CD4-positive, alpha-beta memory T cell (primary cell): ENCODE measurements at regions not wholly inside any gene's neighbourhood (a gene's known extent, or its start where the extent isn't known, plus 50 kb on each side); places are given as distances from the start of the nearest gene placed in this dataset.

Experiments
- CTCF ChIA-PET: fragments of 350-600 bp; sonication (Branson Sonifier 250); formaldehyde crosslinking; loops from one replicate; lab custom pipeline; 2021; ENCODE audit warnings: inconsistent platforms; ENCODE audit not compliant: partially characterized antibody; lab: Charles Lee
- POLR2A ChIA-PET: fragments of 350-600 bp; sonication (Branson Sonifier 250); formaldehyde crosslinking; loops from one replicate; lab custom pipeline; 2021; ENCODE audit not compliant: partially characterized antibody; lab: Charles Lee
- DNase-seq, 5 donors: peaks; one replicate each; pipeline versions ENCODE4 v3.0.0 to v3.0.0-alpha.2; 2020 to 2022; ENCODE audit warnings: mixed read lengths in 1 of 5
- H3K27ac ChIP-seq: one replicate; pipeline ENCODE4 v1.7.0; 2013; ENCODE audit warnings: low read depth, low read length
- H3K27me3 ChIP-seq: 2 replicates; pipeline ENCODE4 v1.7.0; 2013; ENCODE audit warnings: mild to moderate bottlenecking, low read length, moderate library complexity; ENCODE audit not compliant: insufficient read depth
- H3K36me3 ChIP-seq: 2 replicates; pipeline ENCODE4 v1.7.0; 2013; ENCODE audit warnings: mild to moderate bottlenecking, low read length, moderate library complexity; ENCODE audit not compliant: insufficient read depth
- H3K4me1 ChIP-seq: 2 replicates; pipeline ENCODE4 v1.7.0; 2013; ENCODE audit warnings: mild to moderate bottlenecking, low read length, moderate library complexity; ENCODE audit not compliant: insufficient read depth
- H3K4me3 ChIP-seq, 2 donors: one replicate each; pipeline ENCODE4 v1.7.0; 2013; ENCODE audit warnings: low read length in 2 of 2, mild to moderate bottlenecking in 1 of 2
- H3K9me3 ChIP-seq, 2 donors: one replicate each; pipeline ENCODE4 v1.7.0; 2013; ENCODE audit warnings: low read length in 2 of 2, control low read depth in 1 of 2; ENCODE audit not compliant: control insufficient read depth in 1 of 2
- H3K27ac Mint-ChIP-seq, 7 donors: one replicate each; pipeline ENCODE4 v1.8.0; 2020 to 2021; ENCODE audit warnings: mixed read lengths in 7 of 7, mild to moderate bottlenecking in 6 of 7, inconsistent platforms in 3 of 7, moderate library complexity in 3 of 7
- H3K27me3 Mint-ChIP-seq, 2 donors: one replicate each; pipeline ENCODE4 v1.8.0; 2020 to 2021; ENCODE audit warnings: mixed read lengths in 2 of 2
- H3K36me3 Mint-ChIP-seq, 2 donors: one replicate each; pipeline ENCODE4 v1.8.0; 2020 to 2021; ENCODE audit warnings: mixed read lengths in 2 of 2, inconsistent platforms in 1 of 2, mild to moderate bottlenecking in 1 of 2
- H3K4me1 Mint-ChIP-seq, 4 donors: one replicate each; pipeline ENCODE4 v1.8.0; 2020 to 2021; ENCODE audit warnings: mixed read lengths in 4 of 4, mild to moderate bottlenecking in 1 of 4
- H3K4me3 Mint-ChIP-seq, 8 donors: one replicate each; pipeline ENCODE4 v1.8.0; 2020 to 2021; ENCODE audit warnings: mixed read lengths in 8 of 8, mild to moderate bottlenecking in 7 of 8, moderate library complexity in 6 of 8, inconsistent platforms in 3 of 8
- H3K9me3 Mint-ChIP-seq, 8 donors: one replicate each; pipeline ENCODE4 v1.8.0; 2020 to 2021; ENCODE audit warnings: mixed read lengths in 8 of 8, mild to moderate bottlenecking in 5 of 8, inconsistent platforms in 3 of 8, moderate library complexity in 1 of 8
- intact Hi-C: fragments of 100-400 bp; cut with micrococcal nuclease; formaldehyde crosslinking; loops from one replicate; pipeline ENCODE4 v1.15.1; 2023

GRCh38 chr1:193974286-193974798, 787.9 kb upstream of the B3GALT2 start:
- H3K4me1 Mint-ChIP-seq, result peaks cover 0 to 3% (median 2%) of the 10 kb centered on the region in 4 donors
- H3K27me3 Mint-ChIP-seq, result no peaks in the 10 kb centered on the region
- no peak for DNase-seq
- H3K4me1 ChIP-seq, result no peaks in the 10 kb centered on the region
- H3K9me3 Mint-ChIP-seq, result peaks cover 0 to 3% (median under 1%) of the 10 kb centered on the region in 8 donors
- H3K27me3 ChIP-seq, result no peaks in the 10 kb centered on the region
- no peaks in the 10 kb centered on the region for H3K36me3 Mint-ChIP-seq
- intact Hi-C loops, result no loop called here
- POLR2A ChIA-PET, result no interaction called here
- H3K27ac Mint-ChIP-seq, result peak overlapping the region in 1 of 7 donors; percentile 3
- H3K4me3 ChIP-seq, result no peak overlapping the region
- H3K9me3 ChIP-seq, result no peaks in the 10 kb centered on the region
- no peak overlapping the region for H3K27ac ChIP-seq
- no peak overlapping the region for H3K4me3 Mint-ChIP-seq
- H3K36me3 ChIP-seq, result no peaks in the 10 kb centered on the region
- CTCF ChIA-PET, result interaction anchor here (0.7 kb wide), 1 partner anchor 10 kb away, joined by 3 read pairs; no protein-coding TSS in a partner anchor

- POLR2A ChIA-PET, result no interaction called here
- H3K27me3 Mint-ChIP-seq, result no peaks in the 10 kb centered on the region
- intact Hi-C loops, result no loop called here
Measured at GRCh38 chr1:193973428-193973827, 787.0 kb upstream of the B3GALT2 start.

GRCh38 chr1:193971595-193971994, 785.2 kb upstream of the B3GALT2 start:
- intact Hi-C loops, result no loop called here
- DNase-seq, result no peak
- Mint-ChIP-seq H3K4me1 (peaks cover 0 to 8% (median 2%) of the 10 kb centered on the region in 4 donors), H3K36me3 (no peaks in the 10 kb centered on the region), H3K27ac (no peak overlapping the region), H3K4me3 (no peak overlapping the region), H3K27me3 (no peaks in the 10 kb centered on the region), H3K9me3 (peaks cover 0 to 3% (median under 1%) of the 10 kb centered on the region in 8 donors)
- Histone ChIP-seq H3K9me3 (no peaks in the 10 kb centered on the region), H3K27ac (no peak overlapping the region), H3K36me3 (no peaks in the 10 kb centered on the region), H3K4me3 (no peak overlapping the region), H3K27me3 (no peaks in the 10 kb centered on the region), H3K4me1 (no peaks in the 10 kb centered on the region)
- POLR2A ChIA-PET, result no interaction called here
- CTCF ChIA-PET, result no interaction called here

More at GRCh38 chr1:193973428-193973827, 787.0 kb upstream of the B3GALT2 start:
- Histone ChIP-seq H3K27ac (no peak overlapping the region), H3K36me3 (no peaks in the 10 kb centered on the region), H3K9me3 (no peaks in the 10 kb centered on the region), H3K27me3 (no peaks in the 10 kb centered on the region), H3K4me1 (no peaks in the 10 kb centered on the region), H3K4me3 (no peak overlapping the region)
- DNase-seq, result no peak
- Mint-ChIP-seq H3K4me1 (peaks cover 0 to 3% (median 2%) of the 10 kb centered on the region in 4 donors), H3K36me3 (no peaks in the 10 kb centered on the region), H3K9me3 (peaks cover 0 to 3% (median under 1%) of the 10 kb centered on the region in 8 donors), H3K4me3 (peak overlapping the region in 1 of 8 donors; percentile 1), H3K27ac (no peak overlapping the region)
- CTCF ChIA-PET, result interaction anchor here (0.7 kb wide), 1 partner anchor 9 kb away, joined by 3 read pairs; no protein-coding TSS in a partner anchor

GRCh38 chr1:193960499-193960898, 774.1 kb upstream of the B3GALT2 start:
- intact Hi-C loops, result no loop called here
- peaks cover 0 to 3% of the 10 kb centered on the region in 2 donors for H3K36me3 Mint-ChIP-seq
- Histone ChIP-seq H3K27ac (no peak overlapping the region), H3K4me3 (no peak overlapping the region), H3K27me3 (no peaks in the 10 kb centered on the region), H3K9me3 (no peaks in the 10 kb centered on the region), H3K36me3 (no peaks in the 10 kb centered on the region), H3K4me1 (no peaks in the 10 kb centered on the region)
- H3K4me1 Mint-ChIP-seq, result peaks cover 9 to 12% (median 10%) of the 10 kb centered on the region in 4 donors
- no peak overlapping the region for H3K4me3 Mint-ChIP-seq
- peaks cover 0 to 5% (median 2%) of the 10 kb centered on the region in 8 donors for H3K9me3 Mint-ChIP-seq
- ChIA-PET CTCF (no interaction called here), POLR2A (no interaction called here)
- no peak for DNase-seq
- peak overlapping the region in 2 of 7 donors; percentile 24 to 73 for H3K27ac Mint-ChIP-seq
- no peaks in the 10 kb centered on the region for H3K27me3 Mint-ChIP-seq

- Histone ChIP-seq H3K4me1 (no peaks in the 10 kb centered on the region), H3K9me3 (no peaks in the 10 kb centered on the region), H3K27me3 (no peaks in the 10 kb centered on the region), H3K36me3 (no peaks in the 10 kb centered on the region), H3K27ac (no peak overlapping the region), H3K4me3 (no peak overlapping the region)
- H3K4me3 Mint-ChIP-seq, result no peak overlapping the region
- no peak for DNase-seq
- H3K27me3 Mint-ChIP-seq, result no peaks in the 10 kb centered on the region
- ChIA-PET POLR2A (no interaction called here), CTCF (no interaction called here)
- peaks cover 0 to 3% of the 10 kb centered on the region in 2 donors for H3K36me3 Mint-ChIP-seq
- H3K4me1 Mint-ChIP-seq, result peaks cover 9 to 12% (median 10%) of the 10 kb centered on the region in 4 donors
- peaks cover 0 to 5% (median 2%) of the 10 kb centered on the region in 8 donors for H3K9me3 Mint-ChIP-seq
- intact Hi-C loops, result no loop called here
- no peak overlapping the region for H3K27ac Mint-ChIP-seq
Measured at GRCh38 chr1:193960040-193960439, 773.6 kb upstream of the B3GALT2 start.

- no peaks in the 10 kb centered on the region for H3K4me1 ChIP-seq
- H3K27me3 Mint-ChIP-seq, result no peaks in the 10 kb centered on the region
- POLR2A ChIA-PET, result no interaction called here
- peaks cover 0 to 5% (median 2%) of the 10 kb centered on the region in 8 donors for H3K9me3 Mint-ChIP-seq
- intact Hi-C loops, result no loop called here
- H3K36me3 ChIP-seq, result no peaks in the 10 kb centered on the region
- no peak overlapping the region for H3K4me3 ChIP-seq
- no peaks in the 10 kb centered on the region for H3K27me3 ChIP-seq
- H3K27ac ChIP-seq, result no peak overlapping the region
- CTCF ChIA-PET, result no interaction called here
- no peaks in the 10 kb centered on the region for H3K9me3 ChIP-seq
- peaks cover 0 to 3% of the 10 kb centered on the region in 2 donors for H3K36me3 Mint-ChIP-seq
- H3K4me1 Mint-ChIP-seq, result no peaks in the 10 kb centered on the region
- DNase-seq, result no peak
- H3K27ac Mint-ChIP-seq, result no peak overlapping the region
- H3K4me3 Mint-ChIP-seq, result no peak overlapping the region
Measured at GRCh38 chr1:193957556-193958095, 771.2 kb upstream of the B3GALT2 start.

GRCh38 chr1:193952778-193953374, 766.5 kb upstream of the B3GALT2 start:
- H3K36me3 Mint-ChIP-seq, result no peaks in the 10 kb centered on the region
- Histone ChIP-seq H3K9me3 (no peaks in the 10 kb centered on the region), H3K4me1 (no peaks in the 10 kb centered on the region), H3K27ac (no peak overlapping the region), H3K36me3 (no peaks in the 10 kb centered on the region), H3K27me3 (no peaks in the 10 kb centered on the region), H3K4me3 (no peak overlapping the region)
- H3K9me3 Mint-ChIP-seq, result peaks cover 0 to 4% (median 2%) of the 10 kb centered on the region in 8 donors
- intact Hi-C loops, result no loop called here
- H3K27ac Mint-ChIP-seq, result peak overlapping the region in 1 of 7 donors; percentile 57
- no peak overlapping the region for H3K4me3 Mint-ChIP-seq
- ChIA-PET POLR2A (no interaction called here), CTCF (interaction anchor here (0.7 to 1.4 kb wide), 2 partner anchors 10 to 156 kb away, joined by 3 read pairs; no protein-coding TSS in a partner anchor)
- H3K27me3 Mint-ChIP-seq, result no peaks in the 10 kb centered on the region
- no peak for DNase-seq
- H3K4me1 Mint-ChIP-seq, result peaks cover 0 to 1% (median 0%) of the 10 kb centered on the region in 4 donors
